LNCAP (cell line): ENCODE measurements at regions not wholly inside any gene's neighbourhood (a gene's known extent, or its start where the extent isn't known, plus 50 kb on each side); places are given as distances from the start of the nearest gene placed in this dataset.

Experiments used
- CTCF ChIP-seq: fragments of 450-650 bp; IDR thresholded peaks from 2 replicates; pipeline ENCODE4 v1.5.1; 2017; ENCODE audit warnings: mild to moderate bottlenecking

DNA sequence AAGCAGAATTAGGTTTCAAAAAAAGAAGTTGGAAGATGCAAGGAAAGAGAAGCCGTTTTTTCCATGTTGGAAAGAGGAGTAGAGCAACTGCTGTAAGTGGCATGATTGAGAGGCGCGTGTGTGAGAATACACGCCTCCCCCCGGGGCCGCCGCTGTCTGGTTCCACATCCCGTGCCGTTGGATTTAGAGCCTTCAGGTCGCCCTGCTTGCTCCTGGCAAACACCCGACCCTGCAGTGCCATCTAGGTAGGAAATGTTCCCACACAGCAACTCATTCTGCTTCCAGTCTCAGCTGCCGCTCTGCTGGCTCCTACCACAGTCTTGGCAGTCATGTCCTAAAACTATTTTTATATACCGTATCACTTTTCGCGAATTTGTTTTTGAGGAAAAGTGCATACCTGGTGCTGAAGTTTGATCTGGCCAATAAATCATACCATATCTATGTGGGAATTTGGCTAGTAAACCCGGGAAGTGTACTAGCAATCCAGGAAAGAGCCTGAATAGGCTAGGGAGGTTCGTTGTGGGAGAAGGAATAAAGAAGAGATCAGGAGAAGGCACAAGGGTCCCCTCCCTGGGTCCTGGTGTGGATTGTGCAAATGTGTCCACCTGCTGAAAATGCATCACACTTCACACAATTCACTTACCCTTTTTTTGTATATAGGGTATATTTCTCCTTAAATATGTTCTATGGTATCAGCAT is 372.7 kb downstream of the FBXO15 start:
- peak; percentile 38; the same call in 1 of the 2 replicates for TF ChIP-seq CTCF

- no peak for TF ChIP-seq CTCF
Measured at GRCh38 chr18:73768043-73768442, 379.6 kb downstream of the FBXO15 start.

DNA sequence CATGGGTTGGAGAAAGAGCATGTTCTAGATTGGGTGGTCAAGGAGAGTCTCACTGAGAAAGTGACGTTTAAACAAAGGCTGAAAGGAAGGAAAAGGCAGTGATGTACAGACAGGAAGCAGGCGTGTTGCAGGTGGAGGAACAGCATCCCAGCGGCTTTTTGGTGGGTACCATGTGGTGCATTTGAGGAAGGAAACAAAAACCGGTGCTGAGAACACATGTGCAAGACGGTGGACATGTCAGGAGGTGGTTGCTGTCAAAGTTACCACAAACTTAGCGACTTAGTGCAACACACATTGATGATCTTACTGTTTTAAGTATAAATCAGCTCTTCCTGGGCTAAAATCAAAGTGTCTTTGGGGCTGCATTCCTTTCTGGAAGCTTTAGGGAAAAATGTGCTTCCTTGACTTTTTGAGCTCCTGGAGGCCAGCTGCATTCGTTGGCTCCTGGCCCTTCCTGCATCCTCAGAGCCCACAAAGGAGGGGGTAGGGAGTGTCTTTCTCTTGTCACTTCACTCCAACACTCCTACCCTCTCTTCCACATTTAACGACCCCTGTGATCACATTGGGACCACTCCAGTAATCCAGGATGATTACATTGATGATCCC is 380.6 kb downstream of the FBXO15 start:
- no peak for TF ChIP-seq CTCF

DNA sequence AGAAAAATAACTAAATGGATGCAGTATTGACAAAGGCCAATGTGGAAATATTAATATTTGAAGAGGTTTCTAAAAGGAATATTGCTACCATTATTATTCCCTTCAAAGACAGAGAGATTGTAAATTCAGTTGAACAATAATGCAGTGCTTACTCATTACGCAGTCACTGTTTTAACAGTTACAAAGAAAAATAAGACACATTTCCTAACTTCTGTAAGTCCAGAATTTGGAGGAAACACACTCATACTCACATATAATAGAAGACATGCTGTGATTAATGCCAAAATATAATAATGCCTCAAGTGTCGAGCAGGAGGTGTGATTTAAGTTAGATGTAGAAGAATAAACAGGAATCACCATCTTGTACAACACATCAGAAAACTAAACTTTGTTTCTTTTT is 389.2 kb downstream of the FBXO15 start:
- no peak for TF ChIP-seq CTCF

DNA sequence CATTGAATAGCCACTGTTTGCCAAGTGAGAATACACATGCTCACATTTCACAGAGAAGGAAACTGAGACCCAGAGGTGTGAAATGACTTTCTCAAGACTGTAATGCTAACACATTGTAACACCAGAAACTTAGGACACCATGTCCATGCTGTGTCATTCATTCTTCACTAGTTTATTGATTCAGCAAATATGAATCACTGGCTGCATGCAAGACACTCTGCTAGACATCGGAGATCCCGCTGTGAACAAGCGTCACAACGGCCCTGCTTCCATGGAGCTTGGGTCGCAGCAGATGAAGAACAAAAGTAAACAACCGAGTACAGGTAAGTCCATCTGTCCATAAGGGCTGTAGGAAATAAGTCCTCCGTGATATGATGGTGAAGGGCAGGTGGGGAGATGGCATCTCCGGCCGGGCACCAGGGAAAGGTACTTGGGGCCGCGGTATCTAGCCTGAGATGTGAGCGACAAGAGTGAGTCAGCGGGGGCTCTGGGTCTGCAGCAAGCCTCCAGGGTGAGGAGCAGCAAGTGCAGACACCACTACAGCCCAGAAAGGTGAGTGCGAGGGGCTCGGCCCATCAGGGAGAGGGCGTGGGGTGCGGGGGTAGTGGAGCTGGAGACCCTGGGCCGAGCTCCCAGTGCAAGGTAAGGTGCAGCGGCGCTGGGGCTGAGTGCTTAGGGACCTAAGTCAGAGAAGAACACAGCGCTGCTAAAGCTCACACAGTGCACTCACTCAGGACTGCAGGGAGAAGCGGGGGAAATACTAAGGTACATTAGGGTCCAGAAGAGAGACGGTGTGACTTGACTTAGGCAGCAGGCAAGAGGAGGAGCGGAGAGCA is 391.2 kb downstream of the FBXO15 start:
- TF ChIP-seq CTCF, result no peak

DNA sequence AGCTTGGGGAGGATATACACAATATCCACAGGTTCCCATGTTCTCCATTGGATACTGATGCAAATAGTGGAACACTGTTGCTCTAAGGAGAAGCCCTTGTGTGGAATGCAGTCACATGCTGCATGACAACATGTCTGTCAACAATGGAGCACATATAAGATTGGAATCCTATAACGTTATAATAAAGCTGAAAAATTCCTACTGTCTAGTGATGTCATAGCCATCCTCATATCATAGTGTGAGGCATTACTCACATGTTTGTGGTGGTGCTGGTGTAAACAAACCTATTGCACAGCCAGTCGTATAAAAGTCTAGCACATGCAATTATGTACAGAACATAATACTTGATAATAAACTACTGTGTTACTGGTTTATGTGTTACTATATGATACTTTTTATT is 394.7 kb downstream of the FBXO15 start:
- TF ChIP-seq CTCF, result no peak

- TF ChIP-seq CTCF, result no peak
Measured at GRCh38 chr18:73752546-73752945, 395.1 kb downstream of the FBXO15 start.
